Heart right ventricle (tissue), 16 donors: ENCODE measurements at regions not wholly inside any gene's neighbourhood (a gene's known extent, or its start where the extent isn't known, plus 50 kb on each side); places are given as distances from the start of the nearest gene placed in this dataset.

Experiments
- ATAC-seq, 8 donors: fragments of 200-7000 bp; cut with Tn5 transposase; one replicate each; pipeline ENCODE4 v1.9.1; 2020; ENCODE audit warnings: mild to moderate bottlenecking in 8 of 8, moderate library complexity in 8 of 8, moderate number of reproducible peaks in 1 of 8
- DNase-seq, 2 donors: peaks; one replicate each; pipeline ENCODE4 v3.0.0-alpha.2; 2020
- H3K27ac ChIP-seq, 10 donors: fragments of 200-600 bp; sonication (generic) in 2 of 10; one replicate each; pipeline versions ENCODE4 v1.5.0 to v1.8.0; 2020 to 2022; ENCODE audit warnings: mild to moderate bottlenecking in 3 of 10
- H3K27me3 ChIP-seq, 7 donors: fragments of 200-600 bp; one replicate each; pipeline ENCODE4 v1.8.0; 2021 to 2022; ENCODE audit warnings: mild to moderate bottlenecking in 2 of 7
- H3K36me3 ChIP-seq, 9 donors: fragments of 200-600 bp; sonication (generic) in 1 of 9; one replicate each; pipeline versions ENCODE4 v1.5.0 to v1.8.0; 2020 to 2022; ENCODE audit warnings: mild to moderate bottlenecking in 2 of 9
- H3K4me1 ChIP-seq, 9 donors: fragments of 200-600 bp; sonication (generic) in 1 of 9; one replicate each; pipeline versions ENCODE4 v1.5.0 to v1.8.0; 2020 to 2022; ENCODE audit warnings: mild to moderate bottlenecking in 4 of 9
- H3K4me3 ChIP-seq, 10 donors: fragments of 200-600 bp; sonication (generic) in 2 of 10; one replicate each; pipeline versions ENCODE4 v1.5.0 to v1.8.0; 2020 to 2022; ENCODE audit warnings: mild to moderate bottlenecking in 7 of 10, moderate library complexity in 2 of 10
- H3K9me3 ChIP-seq, 11 donors: fragments of 200-600 bp in 10 of 11; sonication (generic) in 2 of 11; one replicate each; pipeline versions ENCODE4 v1.5.0 to v1.8.0; 2013 to 2022; ENCODE audit warnings: mild to moderate bottlenecking in 2 of 11, control low read depth in 1 of 11, moderate library complexity in 1 of 11
- CTCF ChIP-seq, 9 donors: fragments of 200-600 bp; sonication (generic) in 2 of 9; IDR thresholded peaks; one replicate each; pipeline versions ENCODE4 v1.5.0 to v1.8.0; 2021 to 2022; ENCODE audit warnings: antibody characterized with exemption in 9 of 9, mild to moderate bottlenecking in 5 of 9, moderate library complexity in 1 of 9
- WGBS, 2 donors: extraction: QIAGEN DNeasy Blood & Tissue Kit; methylation state at CpG; one replicate each; pipeline ENCODE4 v1.1.7; 2013; ENCODE audit warnings: inconsistent platforms in 1 of 2; 5-methylcytosine and 5-hydroxymethylcytosine counted together
- intact Hi-C, 10 donors: fragments of 100-400 bp; cut with DNase I; formaldehyde crosslinking; loops; one replicate each; pipeline versions ENCODE4 v1.11.1 to v1.14.2; 2022
- donor health status: Arrhythmogenic right ventricular cardiomyopathy.
- donor health status: ischemic (EF 13 %, LVEDD 7.1; RV severe dilation, severe dysfunction).
- donor health status: healthy with polysubstance abuse.
- donor health status: DM: no; HTN: yes; CAD: no.
- donor health status: DM: no; HTN: no; CAD: no.
- donor health status: ischemic (EF 25% LVEDD 6.9; RV normal size, moderate dysfunction).
- donor health status: ischemic (EF 25% LVEDD 5.7; RV mildly dilated, moderate dysfunction).
- donor health status: healthy.
- donor health status: DM: yes; HTN: yes; CAD: no.
- donor health status: Ischemic cardiomyopathy.
- donor health status: ischemic (EF 35%, LVEDD 5.7; RV mildly dilated, moderate dysfunction).
- donor health status: nonischemic (EF 11% LVEDD 7.7; RV severe dilation, severe dysfunction).
- donor health status: DM: yes; HTN: yes; CAD: no.
- donor health status: PGD.
- donor health status: ischemic (EF 29% LVEDD 5.4; RV normal size, mild dysfunction).
- donor health status: nonischemic (EF 23%, LVEDD 6.1; RV moderate dilation, normal function).

DNA sequence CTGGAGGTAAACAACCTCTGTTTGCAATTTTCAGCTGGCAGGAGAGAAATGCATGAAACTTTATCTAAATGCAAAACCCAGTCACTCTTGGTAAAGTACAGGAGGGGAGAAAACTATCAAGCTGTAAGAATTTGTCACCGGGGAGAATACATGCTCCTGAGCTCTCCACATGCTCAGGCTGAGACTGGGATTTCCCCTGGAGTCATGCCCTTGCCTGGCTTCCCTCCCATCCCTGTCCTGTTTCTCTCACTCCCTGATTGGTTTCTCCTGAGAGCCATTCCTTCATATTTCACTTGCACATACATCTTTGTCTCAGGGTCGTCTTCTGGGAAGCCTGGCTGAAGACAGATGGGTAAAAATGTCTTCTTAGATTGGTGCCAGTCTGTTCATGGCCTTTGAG lies 52.9 kb upstream of the SPATS2L start:
- 21 to 32% methylated on average over 2 of the region's 2 CpGs for WGBS, 2 donors
- ATAC-seq (peak in 5 of 8 donors; percentile 28 to 60 (median 51)), DNase-seq (peak in 1 of 2 donors; percentile 15)
- TF ChIP-seq CTCF (IDR thresholded peaks at IDR 0.05): no peak
- no peaks in the 10 kb centered on the region for H3K36me3 ChIP-seq
- H3K27me3 ChIP-seq: no peaks in the 10 kb centered on the region
- H3K4me1 ChIP-seq: peaks cover 0 to 23% (median 11%) of the 10 kb centered on the region in 9 donors
- no peak overlapping the region for H3K4me3 ChIP-seq
- H3K9me3 ChIP-seq: no peaks in the 10 kb centered on the region
- intact Hi-C loops: no loop called here
- peak overlapping the region in 2 of 10 donors; percentile 26 for H3K27ac ChIP-seq

- intact Hi-C loops: no loop called here
- no peaks in the 10 kb centered on the region for H3K27me3 ChIP-seq
- no peak overlapping the region for H3K4me3 ChIP-seq
- 73 to 83% methylated on average over 4 of the region's 4 CpGs for WGBS, 2 donors
- peaks cover 0 to 23% (median 11%) of the 10 kb centered on the region in 9 donors for H3K4me1 ChIP-seq
- ATAC-seq (no peak), DNase-seq (no peak)
- no peak for TF ChIP-seq CTCF (IDR thresholded peaks at IDR 0.05)
- no peaks in the 10 kb centered on the region for H3K9me3 ChIP-seq
- no peaks in the 10 kb centered on the region for H3K36me3 ChIP-seq
- H3K27ac ChIP-seq: no peak overlapping the region
Observed at GRCh38 chr2:200254773-200255172, 51.7 kb upstream of the SPATS2L start.

DNA sequence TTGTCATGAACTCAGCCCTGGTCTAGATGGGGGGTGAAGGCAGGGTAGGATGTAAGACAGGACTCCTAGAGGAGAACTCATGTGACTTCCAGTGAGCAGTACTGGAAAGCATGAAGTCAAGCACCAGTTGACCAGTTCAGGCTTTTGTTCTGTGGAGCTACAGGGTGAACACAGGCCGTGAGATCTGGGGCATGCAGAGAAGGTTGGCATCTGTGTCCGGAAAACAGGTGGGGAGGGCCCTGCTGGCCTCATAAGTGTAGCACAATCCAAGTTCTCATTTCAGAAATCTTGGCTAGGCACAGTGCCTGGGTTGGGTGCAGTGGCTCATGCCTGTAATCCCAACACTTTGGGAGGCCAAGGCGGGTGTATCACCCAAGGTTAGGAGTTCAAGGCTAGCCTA lies 50.9 kb upstream of the SPATS2L start:
- intact Hi-C loops: no loop called here
- TF ChIP-seq CTCF (IDR thresholded peaks at IDR 0.05): no peak
- WGBS, 2 donors: 88% methylated on average over 3 of the region's 3 CpGs

More for the DNA sequence above, 50.9 kb upstream of the SPATS2L start:
- no peak overlapping the region for H3K27ac ChIP-seq
- no peaks in the 10 kb centered on the region for H3K9me3 ChIP-seq
- H3K36me3 ChIP-seq: no peaks in the 10 kb centered on the region
- ATAC-seq: no peak
- no peak for DNase-seq
- no peaks in the 10 kb centered on the region for H3K27me3 ChIP-seq
- H3K4me3 ChIP-seq: no peak overlapping the region
- H3K4me1 ChIP-seq: peaks cover 0 to 23% (median 11%) of the 10 kb centered on the region in 9 donors
